ENCODE measurements at regions not wholly inside any gene's neighbourhood (a gene's known extent, or its start where the extent isn't known, plus 50 kb on each side); places are given as distances from the start of the nearest gene placed in this dataset.

DNA sequence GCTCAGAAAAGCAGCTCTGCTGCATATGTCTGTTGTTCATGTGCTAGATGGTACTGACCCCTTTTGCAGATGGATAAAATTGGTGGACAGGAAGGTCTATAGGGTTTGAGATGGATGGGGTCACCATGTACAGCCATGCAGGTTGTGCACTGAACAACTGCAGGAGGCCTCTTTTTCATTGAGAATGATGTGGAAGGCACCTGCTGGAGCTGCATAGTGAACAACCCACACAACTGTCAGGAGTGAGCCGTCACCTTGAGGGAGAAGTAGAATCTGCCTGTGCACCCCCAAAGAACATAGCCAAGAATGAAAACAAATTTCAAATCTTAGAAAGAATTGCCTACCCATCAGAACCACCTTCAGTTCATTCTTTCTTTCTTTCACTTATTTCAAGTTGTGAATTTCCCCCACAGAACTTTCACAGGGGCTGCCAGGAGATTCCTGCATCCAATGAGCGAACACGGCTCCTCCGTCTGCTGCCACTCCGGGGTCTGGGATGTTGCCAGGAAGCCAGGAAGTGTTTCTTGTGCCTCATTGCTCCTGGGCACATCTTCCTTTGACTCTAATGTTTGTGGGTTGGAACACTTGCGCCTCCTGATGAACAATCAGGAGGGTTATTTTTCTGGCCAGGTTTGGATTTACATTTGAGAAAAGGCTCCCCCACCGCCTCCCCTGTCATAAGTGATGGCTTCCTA lies 53.7 kb upstream of the DOCK1 start:
- no peak for DNase-seq (ENCODE audit: low spot score in 2 of 2)
- H3K4me1 ChIP-seq, result no peaks in the 10 kb centered on the region
- no peaks in the 10 kb centered on the region for H3K9me3 ChIP-seq

DNA sequence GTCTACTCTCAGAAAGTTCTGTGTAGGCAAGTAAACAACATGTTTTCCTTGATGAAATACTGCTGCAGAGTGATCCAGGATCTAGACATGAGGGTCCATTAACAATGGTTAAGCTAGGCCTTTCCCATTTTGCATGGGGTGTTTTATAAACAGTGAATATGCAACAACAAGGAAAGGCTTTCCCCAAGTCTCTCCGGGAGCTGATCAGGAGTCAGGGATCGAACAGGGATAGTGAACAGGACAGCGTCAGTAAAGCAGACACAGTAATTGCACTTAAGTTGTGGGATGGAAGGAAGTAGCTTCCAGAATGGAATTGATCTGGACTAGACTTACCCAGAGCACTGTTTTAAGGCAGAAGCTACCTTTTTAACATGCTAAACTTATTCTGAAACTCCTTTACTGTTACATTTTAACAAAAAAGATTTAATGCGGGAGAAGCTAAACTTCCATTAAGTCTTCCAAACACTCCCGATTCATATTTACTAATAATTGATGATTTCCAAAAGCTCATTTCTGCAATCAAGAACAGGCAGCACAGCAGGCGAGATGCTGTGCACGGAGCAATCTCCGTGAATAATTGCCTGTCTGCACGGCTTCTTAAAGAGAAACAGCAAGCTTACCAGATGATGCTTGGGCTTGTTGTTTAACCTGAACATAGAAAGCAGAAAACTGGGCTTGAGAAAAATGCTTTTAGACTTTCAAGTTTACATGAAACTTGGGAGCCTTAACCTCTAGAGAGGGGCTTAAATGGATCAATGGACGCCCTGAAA lies 50.3 kb upstream of the DOCK1 start:
- intact Hi-C loops (cut with DNase I), result no loop called here
- no peak overlapping the region for H3K4me3 ChIP-seq
- no peak for DNase-seq (ENCODE audit: low spot score in 2 of 2)

More for the DNA sequence above, 53.7 kb upstream of the DOCK1 start:
- TF ChIP-seq, protein P1, sequence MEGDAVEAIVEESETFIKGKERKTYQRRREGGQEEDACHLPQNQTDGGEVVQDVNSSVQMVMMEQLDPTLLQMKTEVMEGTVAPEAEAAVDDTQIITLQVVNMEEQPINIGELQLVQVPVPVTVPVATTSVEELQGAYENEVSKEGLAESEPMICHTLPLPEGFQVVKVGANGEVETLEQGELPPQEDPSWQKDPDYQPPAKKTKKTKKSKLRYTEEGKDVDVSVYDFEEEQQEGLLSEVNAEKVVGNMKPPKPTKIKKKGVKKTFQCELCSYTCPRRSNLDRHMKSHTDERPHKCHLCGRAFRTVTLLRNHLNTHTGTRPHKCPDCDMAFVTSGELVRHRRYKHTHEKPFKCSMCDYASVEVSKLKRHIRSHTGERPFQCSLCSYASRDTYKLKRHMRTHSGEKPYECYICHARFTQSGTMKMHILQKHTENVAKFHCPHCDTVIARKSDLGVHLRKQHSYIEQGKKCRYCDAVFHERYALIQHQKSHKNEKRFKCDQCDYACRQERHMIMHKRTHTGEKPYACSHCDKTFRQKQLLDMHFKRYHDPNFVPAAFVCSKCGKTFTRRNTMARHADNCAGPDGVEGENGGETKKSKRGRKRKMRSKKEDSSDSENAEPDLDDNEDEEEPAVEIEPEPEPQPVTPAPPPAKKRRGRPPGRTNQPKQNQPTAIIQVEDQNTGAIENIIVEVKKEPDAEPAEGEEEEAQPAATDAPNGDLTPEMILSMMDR (IDR thresholded peaks at IDR 0.05), result no peak
- intact Hi-C loops (cut with DNase I), result no loop called here
- Histone ChIP-seq H3K27ac (no peak overlapping the region), H3K27me3 (no peaks in the 10 kb centered on the region), H3K36me3 (no peaks in the 10 kb centered on the region), H3K4me3 (no peak overlapping the region)

More for the DNA sequence above, 50.3 kb upstream of the DOCK1 start:
- Histone ChIP-seq H3K36me3 (no peaks in the 10 kb centered on the region), H3K27ac (no peak overlapping the region), H3K9me3 (no peaks in the 10 kb centered on the region), H3K27me3 (no peaks in the 10 kb centered on the region), H3K4me1 (no peaks in the 10 kb centered on the region)
- TF ChIP-seq, protein P1 (IDR thresholded peaks at IDR 0.05), result no peak

Data from ascending aorta (tissue), 2 donors.